Heart left ventricle (tissue), 13 donors: ENCODE measurements at regions not wholly inside any gene's neighbourhood (a gene's known extent, or its start where the extent isn't known, plus 50 kb on each side); places are given as distances from the start of the nearest gene placed in this dataset.
"Not testable (repeated sequence)": the region's sequence is repeated elsewhere in the genome, so short reads cannot be mapped to it uniquely, and the experiment has no call there.

ENCODE experiments used
- CTCF ChIP-seq, 12 donors: fragments of 200-600 bp; sonication (generic) in 4 of 12; IDR thresholded peaks; one replicate each; pipeline versions ENCODE4 v1.5.0 to v1.8.0; 2018 to 2022; ENCODE audit warnings: antibody characterized with exemption in 12 of 12, mild to moderate bottlenecking in 5 of 12
- POLR2A ChIP-seq, 2 donors: fragments of 450-650 bp; IDR thresholded peaks; one replicate each; pipeline ENCODE4 v1.6.1; 2017; ENCODE audit warnings: antibody characterized with exemption in 2 of 2, mild to moderate bottlenecking in 2 of 2, moderate library complexity in 2 of 2
- donor health status: ischemic (EF 13 %, LVEDD 7.1; RV severe dilation, severe dysfunction).
- donor health status: DM: no; HTN: yes; CAD: no.
- donor health status: DM: no; HTN: no; CAD: no.
- donor health status: ischemic (EF 25% LVEDD 6.9; RV normal size, moderate dysfunction).
- donor health status: ischemic (EF 25% LVEDD 5.7; RV mildly dilated, moderate dysfunction).
- donor health status: ischemic (EF 35%, LVEDD 5.7; RV mildly dilated, moderate dysfunction).
- donor health status: nonischemic (EF 11% LVEDD 7.7; RV severe dilation, severe dysfunction).
- donor health status: DM: yes; HTN: yes; CAD: no.
- donor health status: PGD.
- donor health status: ischemic (EF 29% LVEDD 5.4; RV normal size, mild dysfunction).
- donor health status: nonischemic (EF 23%, LVEDD 6.1; RV moderate dilation, normal function).

GRCh38 chr17:68099341-68099753 is 63.8 kb downstream of the KPNA2 start:
- not testable (repeated sequence) for TF ChIP-seq POLR2A, CTCF (IDR thresholded peaks at IDR 0.05)
